Activated gamma-delta T cell treated with Interleukin-2 at 50 U/mL for 16 hours (primary cell): ENCODE measurements at regions not wholly inside any gene's neighbourhood (a gene's known extent, or its start where the extent isn't known, plus 50 kb on each side); places are given as distances from the start of the nearest gene placed in this dataset.
"Not testable (repeated sequence)": the region's sequence is repeated elsewhere in the genome, so short reads cannot be mapped to it uniquely, and the experiment has no call there.

Experiments used
- DNase-seq: peaks from one replicate; pipeline ENCODE4 v3.0.0-alpha.2; 2020

DNA sequence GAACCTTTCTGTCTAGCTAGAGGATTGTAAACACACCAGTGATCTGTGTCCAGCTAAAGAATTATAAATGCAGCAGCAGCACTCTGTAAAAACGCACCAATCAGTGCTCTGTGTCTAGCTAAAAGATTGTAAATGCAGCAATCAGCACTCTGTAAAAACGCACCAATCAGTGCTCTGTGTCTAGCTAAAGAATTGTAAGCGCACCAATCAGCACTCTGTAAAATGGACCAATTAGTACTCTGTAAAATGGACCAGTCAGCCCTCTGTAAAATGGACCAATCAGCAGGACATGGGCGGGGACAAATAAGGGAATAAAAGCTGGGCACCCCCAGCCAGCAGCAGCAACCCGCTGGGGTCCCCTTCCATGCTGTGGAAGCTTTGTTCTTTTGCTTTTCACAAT is 204.1 kb upstream of the UBL3 start:
- not testable (repeated sequence) for DNase-seq

- no peak for DNase-seq
These were observed 203.5 kb upstream of the UBL3 start for GRCh38 chr13:30053939-30054338.

DNA sequence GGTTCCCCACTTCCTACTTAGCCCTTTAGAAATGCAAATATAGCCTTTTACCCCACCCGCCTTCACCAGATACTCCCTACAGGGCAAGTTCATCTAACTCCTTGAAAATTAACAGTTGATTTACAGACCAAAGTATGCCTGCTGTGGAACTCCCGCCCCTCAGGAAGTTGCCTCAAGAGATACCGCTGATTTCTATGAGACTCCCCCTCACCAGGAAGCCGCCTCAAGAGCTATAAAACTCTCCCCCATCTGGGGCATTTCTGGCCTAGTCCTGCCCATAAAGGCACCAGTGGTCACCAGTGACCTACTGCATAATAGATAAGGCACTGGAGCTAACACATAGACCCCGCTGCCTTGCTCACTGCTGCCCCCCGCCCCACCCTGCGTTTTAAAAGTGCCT is 201.7 kb upstream of the UBL3 start:
- no peak for DNase-seq

- no peak for DNase-seq
These were observed 201.2 kb upstream of the UBL3 start for GRCh38 chr13:30051531-30052060.

DNA sequence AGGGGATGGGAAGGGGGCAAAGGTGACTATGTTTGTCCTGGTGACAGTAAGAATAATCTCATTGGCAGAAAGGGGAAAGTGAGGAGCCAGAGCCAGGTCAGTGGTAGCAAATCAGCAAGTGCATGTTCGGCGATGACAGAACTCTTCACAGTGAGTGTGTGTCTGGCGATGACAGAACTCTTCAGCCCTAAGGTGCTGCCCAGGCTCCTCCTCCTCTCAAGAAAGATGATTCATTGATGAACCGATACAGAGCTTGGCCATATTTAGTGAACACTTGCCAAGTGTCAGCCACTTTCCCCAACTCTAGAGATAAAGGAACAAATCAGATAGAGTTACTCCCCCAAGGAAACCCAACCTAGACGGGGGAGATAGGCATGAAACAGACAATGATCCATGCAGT is 199.3 kb upstream of the UBL3 start:
- DNase-seq: no peak

GRCh38 chr13:30047154-30047874 is 196.9 kb upstream of the UBL3 start:
- no peak for DNase-seq

DNA sequence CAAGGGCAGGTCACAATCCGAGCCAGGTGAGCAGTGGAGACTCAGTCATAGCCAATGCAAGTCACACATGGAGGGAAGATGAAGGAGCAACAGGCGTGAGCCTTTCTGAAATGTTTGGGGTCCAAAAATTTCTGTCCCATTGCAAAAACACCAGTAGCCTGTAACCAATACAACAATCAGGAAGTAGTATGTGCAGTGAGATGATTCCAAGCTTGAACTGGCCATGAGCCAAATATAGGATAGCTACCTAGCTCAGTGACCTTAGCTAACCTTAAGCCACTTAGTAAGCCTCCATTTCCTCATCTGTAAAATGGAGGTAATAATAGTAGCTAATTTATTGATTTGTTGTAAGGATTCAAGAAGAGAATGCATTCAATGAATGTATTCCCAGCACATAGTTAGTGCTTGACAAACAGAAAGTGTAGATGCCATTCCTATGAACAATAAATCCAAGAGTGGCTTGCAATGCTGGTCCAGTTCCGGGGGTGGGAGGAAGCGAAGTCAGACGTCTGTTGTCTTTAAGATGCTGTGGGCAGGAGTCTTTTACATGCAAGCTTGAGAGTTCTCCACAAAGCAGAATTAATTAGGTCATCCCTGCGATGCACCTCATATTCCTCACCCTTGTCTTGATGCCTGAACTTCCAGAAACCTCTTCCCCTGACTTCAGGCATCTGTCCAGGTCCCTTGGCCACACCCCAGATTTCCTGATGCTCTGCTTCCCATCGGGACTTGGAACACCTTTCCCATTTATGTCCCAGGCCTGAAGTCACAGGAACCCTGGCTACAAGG is 195.7 kb upstream of the UBL3 start:
- DNase-seq: no peak

DNA sequence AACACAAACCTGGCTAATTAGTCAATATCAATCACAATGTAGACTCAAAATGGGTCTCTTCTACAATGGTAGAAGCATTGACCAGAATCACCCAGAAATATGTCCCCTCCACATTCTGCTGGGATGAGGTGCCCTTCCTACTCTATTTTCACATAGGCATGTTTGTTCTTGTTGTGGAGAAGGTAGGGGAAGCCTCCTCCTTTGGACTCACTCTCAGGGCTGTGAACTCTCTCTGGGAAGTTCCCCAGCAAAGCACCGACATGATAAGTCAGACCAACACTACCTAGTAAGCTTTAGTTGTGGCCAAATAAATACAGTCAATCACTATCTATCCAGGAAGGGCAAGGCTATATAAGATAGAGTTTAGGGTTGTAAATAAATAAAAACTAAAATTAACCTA is 194.5 kb upstream of the UBL3 start:
- DNase-seq: no peak

GRCh38 chr13:30043631-30043925 is 193.2 kb upstream of the UBL3 start:
- no peak for DNase-seq

- no peak for DNase-seq
These were observed 192.6 kb upstream of the UBL3 start for GRCh38 chr13:30042891-30043630.

DNA sequence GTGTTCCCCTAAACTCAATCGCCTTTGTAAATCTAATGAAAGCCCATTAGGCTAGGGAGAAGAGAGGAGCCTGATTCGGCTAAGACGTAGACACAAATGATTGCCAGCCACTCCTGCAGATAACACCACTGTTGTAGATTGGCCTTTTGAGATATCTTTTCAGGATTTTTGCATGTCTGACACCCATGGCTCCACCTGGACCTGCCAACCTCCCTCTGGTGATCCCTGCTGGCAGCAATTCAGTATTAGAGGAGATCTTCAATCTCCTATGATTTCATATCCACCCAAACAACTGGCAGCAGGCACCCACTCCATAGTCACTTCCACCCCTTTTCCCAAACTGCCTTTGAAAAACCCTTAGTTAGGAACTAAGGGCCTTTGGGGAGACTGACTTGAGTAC is 191.9 kb upstream of the UBL3 start:
- no peak for DNase-seq

GRCh38 chr13:30039511-30039911 is 189.1 kb upstream of the UBL3 start:
- no peak for DNase-seq

DNA sequence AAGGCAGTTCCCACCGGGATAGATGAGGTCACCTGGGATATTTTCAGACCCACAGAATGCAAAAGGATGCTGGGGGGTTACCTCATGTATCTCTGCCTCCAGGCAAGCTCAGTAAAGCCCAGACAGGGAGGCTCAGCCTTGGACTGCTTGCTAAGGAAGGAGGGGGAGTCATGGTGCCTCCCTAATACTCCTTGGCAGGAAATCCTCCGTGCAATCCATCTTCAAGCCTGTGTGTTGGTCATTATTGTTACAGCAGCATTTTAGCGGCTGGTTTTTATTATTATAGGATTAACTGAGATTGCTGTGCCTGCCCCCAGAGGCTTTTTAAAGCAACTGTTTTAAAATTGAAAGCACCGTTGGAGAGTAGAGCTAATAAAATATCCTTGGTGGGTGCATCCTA is 188.5 kb upstream of the UBL3 start:
- DNase-seq: no peak

- no peak for DNase-seq
These were observed 187.3 kb upstream of the UBL3 start for GRCh38 chr13:30037766-30038165.

DNA sequence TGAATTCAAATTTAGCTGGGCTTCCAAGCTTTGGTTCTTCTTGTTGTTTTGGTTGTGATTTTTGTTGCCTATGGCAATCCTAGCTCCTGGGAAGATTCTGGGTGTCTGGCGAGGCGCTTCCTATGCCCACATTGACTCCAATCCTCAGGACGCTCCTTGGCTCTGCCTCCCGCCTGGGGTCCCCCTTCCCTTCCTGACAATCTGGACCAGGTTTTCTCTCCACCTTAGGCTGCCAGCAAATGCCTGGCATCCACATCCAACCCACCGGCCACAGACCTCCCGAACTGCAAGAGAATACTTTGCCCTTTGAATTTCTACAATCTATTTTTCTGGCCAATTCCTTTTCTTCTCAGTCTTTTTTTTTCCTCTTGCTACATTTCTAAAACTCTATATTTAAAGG is 186.9 kb upstream of the UBL3 start:
- no peak for DNase-seq

DNA sequence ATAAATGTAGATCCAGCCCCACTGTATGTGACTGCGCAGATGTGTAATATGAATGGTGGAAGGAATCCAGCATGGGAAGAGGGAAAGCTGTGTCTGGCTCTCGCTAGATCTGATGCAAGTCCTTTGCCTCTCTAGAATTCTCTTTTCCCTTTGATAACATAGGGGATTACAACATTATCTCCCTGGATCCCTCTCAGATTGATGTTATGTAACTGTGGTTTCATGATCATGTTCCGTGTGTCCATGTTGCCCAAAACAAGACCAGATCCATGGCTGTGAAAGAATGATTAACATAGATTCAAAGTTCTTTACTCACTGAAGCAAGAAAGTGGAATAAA is 184.0 kb upstream of the UBL3 start:
- DNase-seq: no peak

DNA sequence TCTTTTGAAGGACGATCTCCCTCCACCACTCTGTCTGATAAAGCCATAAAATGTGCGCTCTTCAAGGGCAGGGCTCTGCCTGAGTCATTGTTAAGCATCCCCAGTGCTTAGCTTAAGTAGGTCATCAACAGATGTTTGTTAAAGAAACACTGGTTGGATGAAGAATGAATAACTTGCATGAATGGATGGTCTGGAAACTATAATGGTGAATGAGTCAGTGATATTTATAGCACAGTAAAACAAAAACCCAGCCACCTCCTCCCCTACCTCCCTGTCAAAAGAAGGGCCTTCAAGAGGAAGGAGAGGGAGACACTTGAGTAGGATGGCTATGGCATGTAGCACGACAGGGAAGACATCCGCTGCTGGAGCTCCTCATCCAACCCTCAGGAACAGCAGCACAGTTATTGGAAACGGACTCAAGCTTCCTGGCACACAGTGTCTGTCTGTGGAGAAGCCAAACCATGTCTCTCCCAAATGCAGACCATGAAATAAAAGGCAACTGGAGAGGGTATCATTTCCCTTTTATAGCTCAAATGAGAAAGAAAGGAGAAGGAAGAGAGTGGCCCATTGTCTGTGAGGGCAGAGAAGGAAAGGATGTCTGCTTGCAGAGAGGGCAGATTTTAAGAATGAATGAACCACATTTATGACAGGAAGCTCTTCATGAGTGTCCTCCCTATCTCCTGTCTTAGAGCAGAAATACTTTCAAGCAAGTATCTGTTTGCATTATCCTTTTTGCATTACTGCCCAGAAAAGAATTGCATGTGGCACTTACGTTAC is 183.5 kb upstream of the UBL3 start:
- no peak for DNase-seq

DNA sequence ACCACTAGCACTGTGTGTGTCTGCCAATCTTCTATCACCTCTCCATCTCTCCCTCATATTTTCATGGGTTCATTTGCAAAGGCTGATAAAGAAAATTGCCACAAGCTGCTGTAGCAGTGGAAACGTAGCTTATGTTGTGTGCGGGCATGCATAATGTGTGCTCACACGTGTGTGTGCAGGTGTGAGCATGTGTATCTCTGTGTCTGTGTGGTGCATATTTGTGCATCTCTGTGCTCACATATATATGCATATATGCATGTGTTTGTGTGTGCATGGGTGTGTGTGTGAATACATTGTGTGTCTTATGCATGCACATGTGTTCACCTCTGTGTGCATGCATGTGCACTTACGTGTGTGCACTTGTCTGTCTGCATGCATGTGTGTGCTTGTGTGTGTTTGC is 181.8 kb upstream of the UBL3 start:
- DNase-seq: no peak

DNA sequence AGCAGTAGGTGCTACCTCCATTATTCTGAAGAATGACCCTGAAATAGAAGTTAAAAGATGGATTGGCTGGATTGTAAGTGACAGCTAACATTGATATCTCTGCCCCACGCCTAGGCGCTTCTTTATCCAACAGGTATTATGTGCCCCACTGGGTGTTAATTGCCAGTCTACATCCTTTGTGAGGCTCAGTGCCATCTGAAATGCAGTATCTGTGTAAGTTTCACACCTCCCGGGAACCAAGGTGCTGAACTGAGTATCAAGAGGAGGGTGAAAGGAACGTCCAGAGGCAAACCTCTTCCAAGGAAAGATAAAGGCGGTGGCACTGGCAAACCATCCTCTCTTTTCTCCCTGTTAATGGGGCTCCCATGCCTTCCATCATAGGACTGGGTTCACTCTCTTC is 181.1 kb upstream of the UBL3 start:
- no peak for DNase-seq

DNA sequence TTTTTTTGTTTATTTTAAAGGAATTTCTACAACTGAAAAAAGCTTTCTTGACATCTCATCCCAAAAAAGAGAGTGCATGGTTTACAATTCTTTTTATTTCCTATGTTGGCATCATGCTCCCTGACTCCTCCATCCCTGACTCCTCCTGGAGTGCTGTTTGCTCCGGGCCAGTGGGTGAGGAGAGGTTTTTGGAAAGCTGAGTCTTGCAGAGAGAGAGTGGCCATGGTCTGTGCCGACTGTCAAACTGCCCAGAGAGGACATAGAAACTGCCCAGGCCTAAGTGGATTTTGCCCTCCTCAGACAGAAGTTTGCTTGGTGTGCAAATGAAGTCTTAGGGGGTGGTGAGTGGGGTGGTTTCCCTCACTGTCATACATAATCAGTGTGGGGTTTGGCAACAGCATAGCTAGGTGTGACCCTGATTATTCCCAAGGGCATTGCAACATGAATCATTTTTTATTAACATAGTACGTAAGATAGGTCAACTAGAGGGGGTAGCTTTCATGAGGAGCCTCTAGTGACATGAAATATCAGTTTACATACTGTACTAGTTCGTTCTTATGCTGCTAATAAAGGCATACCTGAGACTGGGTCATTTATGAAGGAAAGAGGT is 179.8 kb upstream of the UBL3 start:
- DNase-seq: no peak

- DNase-seq: no peak
These were observed 177.4 kb upstream of the UBL3 start for GRCh38 chr13:30027569-30028455.

DNA sequence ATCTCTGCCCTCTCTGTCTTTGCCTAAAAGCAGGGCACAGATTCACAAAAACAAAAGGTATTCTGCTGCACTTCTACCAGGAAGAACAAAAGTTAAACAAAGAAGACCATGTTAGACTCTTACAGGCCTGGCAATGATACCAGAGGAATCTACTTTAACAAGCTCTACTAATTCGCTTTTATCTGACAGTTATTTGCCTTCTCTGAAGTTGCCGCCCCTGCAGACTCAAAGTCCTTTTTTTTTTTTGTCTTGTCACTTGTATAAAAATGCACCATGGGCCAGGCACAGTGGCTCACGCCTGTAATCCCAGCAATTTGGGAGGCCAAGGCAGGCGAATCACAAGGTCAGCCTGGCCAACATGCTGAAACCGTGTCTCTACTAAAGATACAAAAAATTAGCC is 176.5 kb upstream of the UBL3 start:
- no peak for DNase-seq
